IPS-18c (cell line): ENCODE measurements at regions not wholly inside any gene's neighbourhood (a gene's known extent, or its start where the extent isn't known, plus 50 kb on each side); places are given as distances from the start of the nearest gene placed in this dataset.

Experiments
- H3K4me3 ChIP-seq: 2 replicates; pipeline ENCODE4 v1.7.0; 2013; ENCODE audit warnings: low read depth, mild to moderate bottlenecking, low read length, moderate library complexity; ENCODE audit not compliant: insufficient read depth
- H3K9me3 ChIP-seq: one replicate; pipeline ENCODE4 v1.6.1; 2013; ENCODE audit warnings: mild to moderate bottlenecking, low read length, moderate library complexity; ENCODE audit not compliant: control insufficient read depth, insufficient read depth

GRCh38 chr1:109816975-109817535 is 53.3 kb upstream of the EPS8L3 start:
- Histone ChIP-seq H3K4me3 (no peak overlapping the region), H3K9me3 (peaks cover 2% of the 10 kb centered on the region)

DNA sequence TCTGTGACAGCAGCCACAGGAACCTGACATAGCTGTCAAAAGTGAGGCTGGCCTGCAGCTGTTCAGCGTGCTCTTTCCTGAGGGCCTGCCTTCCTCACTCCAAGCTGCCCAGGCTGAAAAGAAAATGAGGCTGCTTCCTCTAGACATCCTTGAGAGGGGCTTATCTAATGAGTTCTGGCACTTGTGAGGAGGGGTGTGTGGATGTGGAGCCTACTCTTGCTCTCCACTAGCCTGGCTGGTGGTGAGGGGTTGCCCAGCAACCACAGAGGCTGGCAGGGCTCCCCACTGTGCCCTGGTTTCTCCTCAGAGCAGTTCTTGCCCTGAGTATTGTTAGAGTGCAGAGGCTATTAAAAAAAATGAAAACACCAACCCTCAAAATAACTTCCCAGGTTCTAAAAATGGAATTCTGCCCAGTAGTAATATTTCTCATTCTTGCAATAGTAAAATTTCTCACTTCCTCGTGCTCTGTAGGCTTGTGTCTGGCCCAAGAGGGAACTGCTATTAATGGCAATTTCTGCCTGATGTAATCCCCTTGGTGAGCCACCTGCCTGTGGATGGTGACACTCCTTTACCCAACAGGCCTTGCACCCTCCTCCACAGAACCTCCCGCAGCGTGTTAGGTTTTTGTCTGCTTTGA is 52.6 kb upstream of the EPS8L3 start:
- H3K4me3 ChIP-seq = no peak overlapping the region

GRCh38 chr1:109815809-109816174 is 52.1 kb upstream of the EPS8L3 start:
- H3K4me3 ChIP-seq = no peak overlapping the region

More for the DNA sequence above, 52.6 kb upstream of the EPS8L3 start:
- H3K9me3 ChIP-seq = peaks cover 2% of the 10 kb centered on the region

DNA sequence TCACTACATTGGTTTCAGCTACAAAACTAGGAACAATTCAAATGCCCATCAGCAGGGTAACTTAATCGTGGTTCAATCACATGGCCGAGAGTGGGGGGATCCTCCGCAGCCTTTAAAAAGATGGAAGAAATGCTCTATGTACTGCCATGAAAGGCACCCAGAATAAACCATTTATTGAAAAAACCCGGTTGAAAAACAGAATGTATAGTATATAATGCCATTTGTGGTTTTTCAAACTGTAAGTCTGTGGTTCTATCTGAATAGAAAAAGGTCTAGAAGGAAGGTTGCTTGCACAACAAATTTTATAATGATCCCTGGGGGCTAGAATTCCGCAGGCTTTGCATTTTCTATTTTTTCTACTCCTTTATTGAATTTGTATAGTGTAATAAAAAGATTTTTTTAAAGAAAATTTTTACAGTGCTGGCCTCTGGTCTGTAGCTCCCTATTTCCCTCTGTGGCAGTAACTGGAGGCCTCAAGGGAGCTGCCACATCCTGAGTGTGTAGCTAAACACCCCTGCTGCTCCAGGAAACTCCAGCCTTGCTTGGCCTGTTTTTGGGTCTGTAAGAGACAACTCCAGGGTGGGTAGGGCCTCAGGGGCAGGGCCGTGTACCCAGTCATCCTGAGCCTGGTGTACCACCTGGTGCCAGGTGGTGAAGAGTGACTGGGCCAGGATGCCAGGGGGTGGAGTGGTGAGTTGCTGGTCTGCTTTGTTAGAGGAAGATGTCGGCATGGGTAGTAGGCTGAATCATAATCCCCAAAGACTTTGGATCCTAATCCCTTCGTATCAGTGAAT is 51.5 kb upstream of the EPS8L3 start:
- no peak overlapping the region for H3K4me3 ChIP-seq
- peaks cover 2% of the 10 kb centered on the region for H3K9me3 ChIP-seq

More at GRCh38 chr1:109815809-109816174, 52.1 kb upstream of the EPS8L3 start:
- H3K9me3 ChIP-seq = peaks cover 2% of the 10 kb centered on the region

DNA sequence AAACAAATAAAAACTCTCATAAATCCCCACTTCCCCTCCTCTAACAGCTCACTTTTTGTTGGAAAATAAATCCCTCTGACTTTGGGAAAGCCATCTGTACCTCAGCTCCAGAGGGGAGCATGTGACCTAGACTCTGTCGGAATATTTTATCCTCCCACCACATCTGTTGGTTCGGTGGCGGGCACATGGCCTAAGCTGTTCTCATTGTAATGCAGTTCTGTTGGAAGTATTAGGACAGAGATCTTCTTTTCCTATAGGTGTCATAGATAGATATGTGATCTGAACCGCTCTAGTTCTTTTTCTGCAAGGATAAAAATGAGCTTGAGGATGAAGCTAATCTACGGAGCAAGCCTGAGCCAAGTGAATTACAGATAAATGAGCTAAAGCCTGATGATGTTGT is 50.5 kb upstream of the EPS8L3 start:
- Histone ChIP-seq H3K9me3 (peaks cover 2% of the 10 kb centered on the region), H3K4me3 (no peak overlapping the region)
